ENCODE measurements at regions not wholly inside any gene's neighbourhood (a gene's known extent, or its start where the extent isn't known, plus 50 kb on each side); places are given as distances from the start of the nearest gene placed in this dataset.

GRCh38 chr9:89807682-89808075 lies 202.9 kb downstream of the GADD45G start:
- no peak for DNase-seq (ENCODE audit: low read depth, low spot score)

GRCh38 chr9:89808076-89808755 lies 203.4 kb downstream of the GADD45G start:
- no peak for DNase-seq (ENCODE audit: low read depth, low spot score)

- DNase-seq (ENCODE audit: low read depth, low spot score): peak; percentile 7
Observed at GRCh38 chr9:89808756-89809181, 204.0 kb downstream of the GADD45G start.

- peak; percentile 9 for DNase-seq (ENCODE audit: low read depth, low spot score)
Observed at GRCh38 chr9:89810431-89810830, 205.6 kb downstream of the GADD45G start.

- no peak for DNase-seq (ENCODE audit: low read depth, low spot score)
Observed at GRCh38 chr9:89811356-89811755, 206.5 kb downstream of the GADD45G start.

GRCh38 chr9:89811886-89812450 lies 207.2 kb downstream of the GADD45G start:
- DNase-seq (ENCODE audit: low read depth, low spot score): no peak

- DNase-seq (ENCODE audit: low read depth, low spot score): no peak
Observed at GRCh38 chr9:89812556-89813181, 207.9 kb downstream of the GADD45G start.

GRCh38 chr9:89813482-89813881 lies 208.7 kb downstream of the GADD45G start:
- DNase-seq (ENCODE audit: low read depth, low spot score): no peak

GRCh38 chr9:89814340-89815040 lies 209.7 kb downstream of the GADD45G start:
- DNase-seq (ENCODE audit: low read depth, low spot score): peak; percentile 50

GRCh38 chr9:89815061-89815902 lies 210.5 kb downstream of the GADD45G start:
- DNase-seq (ENCODE audit: low read depth, low spot score): no peak

- no peak for DNase-seq (ENCODE audit: low read depth, low spot score)
Observed at GRCh38 chr9:89815903-89816573, 211.2 kb downstream of the GADD45G start.

GRCh38 chr9:89817151-89817950 lies 212.5 kb downstream of the GADD45G start:
- no peak for DNase-seq (ENCODE audit: low read depth, low spot score)

GRCh38 chr9:89820337-89820736 lies 215.5 kb downstream of the GADD45G start:
- DNase-seq (ENCODE audit: low read depth, low spot score): no peak

GRCh38 chr9:89821081-89821480 lies 216.3 kb downstream of the GADD45G start:
- DNase-seq (ENCODE audit: low read depth, low spot score): peak; percentile 70

- no peak for DNase-seq (ENCODE audit: low read depth, low spot score)
Observed at GRCh38 chr9:89822996-89823395, 218.2 kb downstream of the GADD45G start.

- DNase-seq (ENCODE audit: low read depth, low spot score): no peak
Observed at GRCh38 chr9:89825669-89826068, 220.9 kb downstream of the GADD45G start.

GRCh38 chr9:89826186-89826585 lies 221.4 kb downstream of the GADD45G start:
- no peak for DNase-seq (ENCODE audit: low read depth, low spot score)

GRCh38 chr9:89829346-89829745 lies 224.5 kb downstream of the GADD45G start:
- no peak for DNase-seq (ENCODE audit: low read depth, low spot score)

- DNase-seq (ENCODE audit: low read depth, low spot score): no peak
Observed at GRCh38 chr9:89835666-89836065, 230.9 kb downstream of the GADD45G start.
